ENCODE measurements at regions not wholly inside any gene's neighbourhood (a gene's known extent, or its start where the extent isn't known, plus 50 kb on each side); places are given as distances from the start of the nearest gene placed in this dataset.

DNA sequence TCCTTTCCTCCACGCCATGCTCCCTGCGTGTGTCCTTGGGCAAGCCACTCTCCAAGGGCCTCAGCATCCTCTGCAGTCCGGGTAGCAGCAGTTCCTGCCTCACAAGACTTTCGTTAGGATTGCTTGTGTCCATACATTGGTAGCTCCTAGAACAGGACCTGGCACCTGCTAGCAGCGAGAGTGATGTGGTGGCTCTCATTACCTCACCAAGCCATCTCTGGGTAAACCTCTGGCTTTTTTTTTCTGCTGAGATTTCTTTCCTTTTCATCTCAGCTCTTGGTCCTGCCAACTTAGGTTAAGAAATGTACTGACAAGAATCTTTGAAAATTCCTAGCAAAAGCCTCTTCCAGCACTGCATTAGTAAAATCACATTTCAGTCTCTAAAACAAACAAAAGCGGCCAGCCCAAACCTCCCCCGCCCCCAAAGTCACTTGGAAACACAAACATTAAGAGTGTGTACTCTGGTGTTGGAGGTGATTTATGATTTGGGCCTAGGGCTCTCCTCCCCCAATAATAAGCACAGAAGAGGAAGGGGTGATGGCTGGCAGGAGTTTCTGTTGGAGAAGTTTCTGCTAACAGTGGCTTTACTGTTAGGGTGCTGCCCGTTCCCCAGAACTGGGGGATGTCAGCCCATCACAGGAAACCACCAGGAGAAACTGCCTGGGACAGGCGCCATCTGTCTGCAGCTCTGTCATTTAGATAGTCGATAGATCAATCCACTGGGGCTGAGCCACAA, 199.2 kb downstream of the CD83 start:
- TF ChIP-seq, protein P1, sequence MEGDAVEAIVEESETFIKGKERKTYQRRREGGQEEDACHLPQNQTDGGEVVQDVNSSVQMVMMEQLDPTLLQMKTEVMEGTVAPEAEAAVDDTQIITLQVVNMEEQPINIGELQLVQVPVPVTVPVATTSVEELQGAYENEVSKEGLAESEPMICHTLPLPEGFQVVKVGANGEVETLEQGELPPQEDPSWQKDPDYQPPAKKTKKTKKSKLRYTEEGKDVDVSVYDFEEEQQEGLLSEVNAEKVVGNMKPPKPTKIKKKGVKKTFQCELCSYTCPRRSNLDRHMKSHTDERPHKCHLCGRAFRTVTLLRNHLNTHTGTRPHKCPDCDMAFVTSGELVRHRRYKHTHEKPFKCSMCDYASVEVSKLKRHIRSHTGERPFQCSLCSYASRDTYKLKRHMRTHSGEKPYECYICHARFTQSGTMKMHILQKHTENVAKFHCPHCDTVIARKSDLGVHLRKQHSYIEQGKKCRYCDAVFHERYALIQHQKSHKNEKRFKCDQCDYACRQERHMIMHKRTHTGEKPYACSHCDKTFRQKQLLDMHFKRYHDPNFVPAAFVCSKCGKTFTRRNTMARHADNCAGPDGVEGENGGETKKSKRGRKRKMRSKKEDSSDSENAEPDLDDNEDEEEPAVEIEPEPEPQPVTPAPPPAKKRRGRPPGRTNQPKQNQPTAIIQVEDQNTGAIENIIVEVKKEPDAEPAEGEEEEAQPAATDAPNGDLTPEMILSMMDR (IDR thresholded peaks at IDR 0.05; ENCODE audit: low read length): no peak
- TF ChIP-seq EZH2 (optimal IDR thresholded peaks at IDR 0.05; ENCODE audit: low read depth, low read length): no peak

Measured in MM.1S (cell line).